NT2/D1 (cell line): ENCODE measurements at regions not wholly inside any gene's neighbourhood (a gene's known extent, or its start where the extent isn't known, plus 50 kb on each side); places are given as distances from the start of the nearest gene placed in this dataset.

Experiments used
- SUZ12 ChIP-seq: IDR thresholded peaks from 2 replicates; pipeline ENCODE4 v1.6.1; 2011; ENCODE audit not compliant: insufficient read length, insufficient read depth; ENCODE audit errors: extremely low read depth
- YY1 ChIP-seq: IDR thresholded peaks from 2 replicates; pipeline ENCODE4 v1.6.1; 2011; ENCODE audit not compliant: insufficient read length, insufficient read depth

- TF ChIP-seq SUZ12 (no peak), YY1 (no peak)
These were observed 211.4 kb upstream of the THUMPD2 start for GRCh38 chr2:39990335-39990900.
